K562 (cell line): ENCODE measurements at regions not wholly inside any gene's neighbourhood (a gene's known extent, or its start where the extent isn't known, plus 50 kb on each side); places are given as distances from the start of the nearest gene placed in this dataset.
A peak's percentile ranks its signal among the peaks of the same experiment; 100 is the strongest.

ENCODE experiments used
- ATF3 ChIP-seq, 2 experiments: fragments of 450-650 bp in 1 of 2; sonication (generic) in 1 of 2; formaldehyde crosslinking in 1 of 2; IDR thresholded peaks in 1 of 2; conservative IDR thresholded peaks in 1 of 2; 2 replicates each; pipeline versions ENCODE4 v1.6.1 to v1.8.1; 2016 to 2023; ENCODE audit warnings: mild to moderate bottlenecking in 2 of 2, moderate library complexity in 2 of 2, inconsistent platforms in 1 of 2, missing genetic modification reagents in 1 of 2
- ELK1 ChIP-seq: sonication (generic); formaldehyde crosslinking; IDR thresholded peaks from 2 replicates; pipeline ENCODE4 v1.8.1; 2022; ENCODE audit warnings: missing genetic modification reagents
- EWSR1 ChIP-seq: fragments of 450-650 bp; IDR thresholded peaks from 2 replicates; pipeline ENCODE4 v1.6.1; 2018; ENCODE audit warnings: borderline replicate concordance, mild to moderate bottlenecking, low read depth, moderate library complexity; ENCODE audit not compliant: partially characterized antibody
- MBD2 ChIP-seq: sonication (generic); IDR thresholded peaks from 2 replicates; pipeline ENCODE4 v1.6.1; 2016; ENCODE audit warnings: low read depth, borderline replicate concordance
- NCOA4 ChIP-seq: fragments of 450-650 bp; IDR thresholded peaks from 2 replicates; pipeline ENCODE4 v1.6.1; 2018; ENCODE audit warnings: mild to moderate bottlenecking; ENCODE audit not compliant: partially characterized antibody
- TAL1 ChIP-seq: fragments of 450-650 bp; IDR thresholded peaks from 2 replicates; pipeline ENCODE4 v1.6.1; 2016; ENCODE audit warnings: mild to moderate bottlenecking
- ZBTB40 ChIP-seq, 2 experiments: fragments of 450-650 bp in 1 of 2; sonication (generic) in 1 of 2; formaldehyde crosslinking in 1 of 2; IDR thresholded peaks; 2 replicates each; pipeline versions ENCODE4 v1.7.1 to v1.9.0; 2016 to 2022; ENCODE audit warnings: inconsistent platforms in 1 of 2, mild to moderate bottlenecking in 1 of 2, missing genetic modification reagents in 1 of 2
- ZBTB5 ChIP-seq: fragments of 450-650 bp; IDR thresholded peaks from 2 replicates; pipeline ENCODE4 v1.6.1; 2017; ENCODE audit warnings: antibody characterized with exemption
- ZC3H8 ChIP-seq: fragments of 450-650 bp; IDR thresholded peaks from 2 replicates; pipeline ENCODE4 v1.6.1; 2017
- ZNF12 ChIP-seq: sonication (generic); formaldehyde crosslinking; IDR thresholded peaks from 2 replicates; pipeline ENCODE4 v1.4.0; 2020; ENCODE audit warnings: mild to moderate bottlenecking, missing genetic modification reagents
- ZNF121 ChIP-seq: sonication (generic); formaldehyde crosslinking; conservative IDR thresholded peaks from 2 replicates; pipeline ENCODE4 v1.8.0; 2022; ENCODE audit warnings: missing genetic modification reagents
- ZNF589 ChIP-seq: fragments of 200-800 bp; sonication (Bioruptor generic); IDR thresholded peaks from 2 replicates; pipeline ENCODE4 v1.6.1; 2016; ENCODE audit warnings: low read depth, missing genetic modification characterization, missing compliant biosample characterization
- ZNF780A ChIP-seq: fragments of 250-450 bp; sonication (Bioruptor Pico); IDR thresholded peaks from 2 replicates; pipeline ENCODE4 v1.5.0; 2021; ENCODE audit warnings: mild to moderate bottlenecking

- TF ChIP-seq ZBTB40 (IDR thresholded peaks at IDR 0.05): 0 out of 2 replicates have a peak, but pooled peaks have one; percentile 11
- TF ChIP-seq ZBTB40 (CRISPR knock-in tag; IDR thresholded peaks at IDR 0.05): no peak
- no peak for TF ChIP-seq NCOA4
- no peak for TF ChIP-seq ZNF589 (CRISPR knock-in tag)
- peak; percentile 69 for TF ChIP-seq ATF3 (IDR thresholded peaks at IDR 0.05)
- TF ChIP-seq ATF3 (CRISPR knock-in tag; conservative IDR thresholded peaks at IDR 0.05): 0 out of 2 replicates have a peak, but pooled peaks have one; percentile 55
- no peak for TF ChIP-seq ELK1
- no peak for TF ChIP-seq EWSR1
- no peak for TF ChIP-seq ZBTB5
- peak; percentile 74 for TF ChIP-seq TAL1
- TF ChIP-seq ZNF12 (CRISPR knock-in tag): no peak
- peak; percentile 92 for TF ChIP-seq ZNF121
- TF ChIP-seq ZC3H8: no peak
- peak; percentile 62 for TF ChIP-seq MBD2
- no peak for TF ChIP-seq ZNF780A (CRISPR knock-in tag)
These were observed 526.5 kb upstream of the NUDT12 start (continued) for GRCh38 chr5:104088876-104089778.
